ENCODE measurements at regions not wholly inside any gene's neighbourhood (a gene's known extent, or its start where the extent isn't known, plus 50 kb on each side); places are given as distances from the start of the nearest gene placed in this dataset.
"Not testable (repeated sequence)": the region's sequence is repeated elsewhere in the genome, so short reads cannot be mapped to it uniquely, and the experiment has no call there.

- POLR2A ChIA-PET; H4K20me1 ChIP-seq (ENCODE audit: insufficient read depth); H3K9me3 ChIP-seq (ENCODE audit: control insufficient read depth in 1 of 2, insufficient read depth in 1 of 2, low read depth in 1 of 2, low read length in 2 of 2); H3K4me3 ChIP-seq (replicated peaks in 1 of 2; ENCODE audit: low read depth in 1 of 2, low read length in 2 of 2); ATAC-seq; H3K9ac ChIP-seq (ENCODE audit: low read length); H3K27me3 ChIP-seq (ENCODE audit: insufficient read depth, low read length); intact Hi-C loops (cut with micrococcal nuclease); H2AFZ ChIP-seq (ENCODE audit: low read depth, low read length, poor library complexity, severe bottlenecking); H3K36me3 ChIP-seq (ENCODE audit: control insufficient read depth in 1 of 2, insufficient read depth in 2 of 2, low read length in 2 of 2); CTCF ChIA-PET; H3K79me2 ChIP-seq (ENCODE audit: insufficient read depth, low read length); RAD21 ChIA-PET (ENCODE audit: low non-redundant PET in 1 of 2, low total read pairs in 2 of 2, uncharacterized antibody in 2 of 2, unreplicated experiment in 2 of 2); H3K4me2 ChIP-seq (ENCODE audit: low read length); H3K27ac ChIP-seq (ENCODE audit: low read depth, low read length); DNase-seq (ENCODE audit: low read depth, low spot score); H3K9me2 ChIP-seq (ENCODE audit: insufficient read depth); BruUV-seq (replicated peaks): not testable (repeated sequence)
- H3K4me1 ChIP-seq (ENCODE audit: control insufficient read depth in 1 of 2, insufficient read depth in 2 of 2, low read length in 2 of 2), result peaks cover 25 to 41% of the 10 kb centered on the region in 2 experiments
Measured at GRCh38 chr4:56132188-56132587, 183.4 kb downstream of the CEP135 start.

- H3K9me2 ChIP-seq (ENCODE audit: insufficient read depth), result no peaks in the 10 kb centered on the region
- H3K4me3 ChIP-seq (replicated peaks in 1 of 2; ENCODE audit: low read depth in 1 of 2, low read length in 2 of 2), result no peak overlapping the region
- no peak overlapping the region for H3K27ac ChIP-seq (ENCODE audit: low read depth, low read length)
- BruUV-seq (replicated peaks), result no TSS peak
- H3K9ac ChIP-seq (ENCODE audit: low read length), result no peak overlapping the region
- peaks cover 25 to 38% of the 10 kb centered on the region in 2 experiments for H3K4me1 ChIP-seq (ENCODE audit: control insufficient read depth in 1 of 2, insufficient read depth in 2 of 2, low read length in 2 of 2)
- TF ChIP-seq SRF (IDR thresholded peaks at IDR 0.05; ENCODE audit: low read depth), result no peak
- TF ChIP-seq ZNF274 (IDR thresholded peaks at IDR 0.05; ENCODE audit: low read depth, low read length), result no peak
- no peak for TF ChIP-seq ELF1 (IDR thresholded peaks at IDR 0.05; ENCODE audit: borderline replicate concordance, low read depth)
- TF ChIP-seq FOSL1 (IDR thresholded peaks at IDR 0.05; ENCODE audit: low read depth), result no peak
- no peak for TF ChIP-seq EZH2phosphoT487 (IDR thresholded peaks at IDR 0.05; ENCODE audit: borderline replicate concordance)
- TF ChIP-seq CBX3 (IDR thresholded peaks at IDR 0.05; ENCODE audit: low read depth), result no peak
- TF ChIP-seq POLR2AphosphoS5 (IDR thresholded peaks at IDR 0.05; ENCODE audit: low read depth, low read length), result no peak
- no peak for TF ChIP-seq EZH2 (IDR thresholded peaks at IDR 0.05)
- no peak for TF ChIP-seq POLR2A (IDR thresholded peaks at IDR 0.05; ENCODE audit: borderline replicate concordance, extremely low read depth, insufficient read depth, insufficient read length)
- TF ChIP-seq REST (IDR thresholded peaks at IDR 0.05; ENCODE audit: low read depth), result no peak
- no peak for TF ChIP-seq CEBPB (IDR thresholded peaks at IDR 0.05; ENCODE audit: low read depth)
- no peak for TF ChIP-seq CTCF (IDR thresholded peaks at IDR 0.05 in 2 of 3, conservative IDR thresholded peaks at IDR 0.05 in 1 of 3; ENCODE audit: borderline replicate concordance in 1 of 3, insufficient read depth in 1 of 3, low read depth in 2 of 3, low read length in 2 of 3)
- no peak for TF ChIP-seq YY1 (IDR thresholded peaks at IDR 0.05; ENCODE audit: extremely low read depth, insufficient replicate concordance, low read depth, low read length)
- intact Hi-C loops (cut with micrococcal nuclease), result no loop called here
- no peaks in the 10 kb centered on the region for H3K9me3 ChIP-seq (ENCODE audit: control insufficient read depth in 1 of 2, insufficient read depth in 1 of 2, low read depth in 1 of 2, low read length in 2 of 2)
- CTCF ChIA-PET, result no interaction called here
- no peaks in the 10 kb centered on the region for H3K79me2 ChIP-seq (ENCODE audit: insufficient read depth, low read length)
- no peaks in the 10 kb centered on the region for H3K36me3 ChIP-seq (ENCODE audit: control insufficient read depth in 1 of 2, insufficient read depth in 2 of 2, low read length in 2 of 2)
- RAD21 ChIA-PET (ENCODE audit: low non-redundant PET in 1 of 2, low total read pairs in 2 of 2, uncharacterized antibody in 2 of 2, unreplicated experiment in 2 of 2), result no interaction called here
- DNase-seq (ENCODE audit: low read depth, low spot score) (no peak), ATAC-seq (no peak)
- H3K27me3 ChIP-seq (ENCODE audit: insufficient read depth, low read length), result no peaks in the 10 kb centered on the region
- POLR2A ChIA-PET, result no interaction called here
- H4K20me1 ChIP-seq (ENCODE audit: insufficient read depth), result no peaks in the 10 kb centered on the region
- H2AFZ ChIP-seq (ENCODE audit: low read depth, low read length, poor library complexity, severe bottlenecking), result no peak overlapping the region
- H3K4me2 ChIP-seq (ENCODE audit: low read length), result peak overlapping the region; percentile 10; the same call in 1 of the 2 replicates
Measured at GRCh38 chr4:56130606-56131155, 181.9 kb downstream of the CEP135 start.

All from HCT116 (cell line).